ENCODE measurements at regions not wholly inside any gene's neighbourhood (a gene's known extent, or its start where the extent isn't known, plus 50 kb on each side); places are given as distances from the start of the nearest gene placed in this dataset.
"Not testable (repeated sequence)": the region's sequence is repeated elsewhere in the genome, so short reads cannot be mapped to it uniquely, and the experiment has no call there.

DNA sequence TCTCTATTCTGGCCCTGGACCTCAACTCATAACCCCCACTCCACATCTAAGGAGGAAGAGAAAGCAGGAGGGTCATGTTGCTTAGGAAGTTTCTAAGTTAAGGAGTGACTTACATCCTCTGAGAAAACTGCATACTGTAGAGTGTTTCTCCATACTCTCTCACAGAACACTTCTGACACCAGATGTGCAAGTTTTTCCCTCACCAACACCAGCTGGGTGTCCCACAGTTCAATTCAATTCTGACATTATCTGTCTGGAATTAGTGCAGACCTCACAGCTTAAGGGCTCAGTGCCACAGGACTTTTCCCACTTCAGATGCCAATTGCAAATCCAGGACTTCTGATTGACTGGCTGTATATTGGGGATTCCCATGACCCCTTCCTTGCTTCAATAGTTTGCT lies 89.0 kb upstream of the SFRP2 start:
- Histone ChIP-seq H3K27ac (ENCODE audit: low read depth in 1 of 2, low read length in 1 of 2) (no peak overlapping the region), H3K27me3 (ENCODE audit: control insufficient read depth in 3 of 3, insufficient read depth in 3 of 3, low read length in 2 of 3) (no peaks in the 10 kb centered on the region), H3K9ac (ENCODE audit: insufficient read depth in 1 of 2, low read length in 2 of 2) (no peak overlapping the region), H3K4me3 (no peak overlapping the region), H3K36me3 (ENCODE audit: control insufficient read depth in 4 of 4, insufficient read depth in 4 of 4, low read length in 4 of 4) (no peaks in the 10 kb centered on the region), H3K4me1 (ENCODE audit: control insufficient read depth in 5 of 5, insufficient read depth in 5 of 5, low read length in 5 of 5) (no peaks in the 10 kb centered on the region), H3K9me3 (ENCODE audit: control insufficient read depth in 4 of 4, insufficient read depth in 3 of 4, low read length in 3 of 4) (peaks cover 0 to 9% (median 4%) of the 10 kb centered on the region in 4 donors)
- DNase-seq (no peak), ATAC-seq (ENCODE audit: insufficient read depth, low FRiP score) (no peak)
- TF ChIP-seq CTCF (IDR thresholded peaks at IDR 0.05; ENCODE audit: control extremely low read depth, extremely low read depth), result no peak

- ATAC-seq (ENCODE audit: insufficient read depth, low FRiP score), result no peak
- DNase-seq, result no peak
- WGBS, 2 donors, result 92 to 94% methylated on average over 1 of the region's 1 CpG
- no peaks in the 10 kb centered on the region for H3K4me1 ChIP-seq (ENCODE audit: control insufficient read depth in 5 of 5, insufficient read depth in 5 of 5, low read length in 5 of 5)
- no peak overlapping the region for H3K9ac ChIP-seq (ENCODE audit: insufficient read depth in 1 of 2, low read length in 2 of 2)
- H3K27me3 ChIP-seq (ENCODE audit: control insufficient read depth in 3 of 3, insufficient read depth in 3 of 3, low read length in 2 of 3), result no peaks in the 10 kb centered on the region
- TF ChIP-seq CTCF (IDR thresholded peaks at IDR 0.05; ENCODE audit: control extremely low read depth, extremely low read depth), result no peak
- no peak overlapping the region for H3K4me3 ChIP-seq
- H3K9me3 ChIP-seq (ENCODE audit: control insufficient read depth in 4 of 4, insufficient read depth in 3 of 4, low read length in 3 of 4), result no peaks in the 10 kb centered on the region
- no peaks in the 10 kb centered on the region for H3K36me3 ChIP-seq (ENCODE audit: control insufficient read depth in 4 of 4, insufficient read depth in 4 of 4, low read length in 4 of 4)
- no peak overlapping the region for H3K27ac ChIP-seq (ENCODE audit: low read depth in 1 of 2, low read length in 1 of 2)
These were observed 84.9 kb upstream of the SFRP2 start for GRCh38 chr4:153873741-153874140.

- peaks cover 0 to 16% (median 7%) of the 10 kb centered on the region in 4 donors for H3K9me3 ChIP-seq (ENCODE audit: control insufficient read depth in 4 of 4, insufficient read depth in 3 of 4, low read length in 3 of 4)
These were observed 77.9 kb upstream of the SFRP2 start for GRCh38 chr4:153866766-153867165.

DNA sequence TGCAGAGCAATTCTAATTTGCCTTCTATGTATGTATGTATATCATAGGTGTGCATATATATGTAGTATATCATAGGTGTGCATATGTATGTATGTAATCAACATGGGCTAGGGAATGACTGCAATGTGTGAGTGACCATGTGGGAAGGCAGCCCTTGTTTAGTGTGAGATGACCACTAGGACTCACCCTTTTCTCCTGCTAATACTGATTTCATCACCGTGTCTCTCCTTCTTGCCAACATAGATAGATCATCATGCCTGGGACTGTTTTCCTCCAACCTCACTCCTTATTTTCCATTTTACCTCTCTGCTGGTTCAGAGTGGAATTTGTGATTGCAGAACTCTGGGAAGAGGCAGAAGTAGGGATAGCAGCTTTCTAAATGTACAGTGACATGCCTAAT lies 63.6 kb upstream of the SFRP2 start:
- no peak for DNase-seq
- WGBS, 2 donors, result 88 to 95% methylated on average over 1 of the region's 1 CpG
- Histone ChIP-seq H3K4me1 (ENCODE audit: control insufficient read depth in 5 of 5, insufficient read depth in 5 of 5, low read length in 5 of 5) (peaks cover 0 to 6% (median 0%) of the 10 kb centered on the region in 5 donors), H3K36me3 (ENCODE audit: control insufficient read depth in 4 of 4, insufficient read depth in 4 of 4, low read length in 4 of 4) (no peaks in the 10 kb centered on the region), H3K27me3 (ENCODE audit: control insufficient read depth in 3 of 3, insufficient read depth in 3 of 3, low read length in 2 of 3) (no peaks in the 10 kb centered on the region), H3K9ac (ENCODE audit: insufficient read depth in 1 of 2, low read length in 2 of 2) (no peak overlapping the region), H3K9me3 (ENCODE audit: control insufficient read depth in 4 of 4, insufficient read depth in 3 of 4, low read length in 3 of 4) (no peaks in the 10 kb centered on the region), H3K4me3 (no peak overlapping the region), H3K27ac (ENCODE audit: low read depth in 1 of 2, low read length in 1 of 2) (no peak overlapping the region)
- no peak for ATAC-seq (ENCODE audit: insufficient read depth, low FRiP score)
- TF ChIP-seq CTCF (IDR thresholded peaks at IDR 0.05; ENCODE audit: control extremely low read depth, extremely low read depth), result no peak

More at GRCh38 chr4:153866766-153867165, 77.9 kb upstream of the SFRP2 start:
- H3K9ac ChIP-seq (ENCODE audit: insufficient read depth in 1 of 2, low read length in 2 of 2); H3K4me1 ChIP-seq (ENCODE audit: control insufficient read depth in 5 of 5, insufficient read depth in 5 of 5, low read length in 5 of 5); H3K27ac ChIP-seq (ENCODE audit: low read depth in 1 of 2, low read length in 1 of 2); DNase-seq; H3K27me3 ChIP-seq (ENCODE audit: control insufficient read depth in 3 of 3, insufficient read depth in 3 of 3, low read length in 2 of 3); ATAC-seq (ENCODE audit: insufficient read depth, low FRiP score); H3K36me3 ChIP-seq (ENCODE audit: control insufficient read depth in 4 of 4, insufficient read depth in 4 of 4, low read length in 4 of 4); H3K4me3 ChIP-seq: not testable (repeated sequence)
- WGBS, 2 donors, result 91 to 96% methylated on average over 1 of the region's 1 CpG
